GM12891 (cell line): ENCODE measurements at regions not wholly inside any gene's neighbourhood (a gene's known extent, or its start where the extent isn't known, plus 50 kb on each side); places are given as distances from the start of the nearest gene placed in this dataset.

Source experiments
- DNase-seq: peaks from one replicate; pipeline ENCODE4 v3.0.0; 2011; ENCODE audit warnings: low spot score; ENCODE audit not compliant: insufficient read length
- FAIRE-seq: peaks from 2 replicates; lab custom pipeline; 2011; peaks lifted over from hg19 to GRCh38; lab: Jason Lieb, UNC
- PAX5 ChIP-seq: IDR thresholded peaks from 2 replicates; pipeline ENCODE4 v1.6.1; 2011; ENCODE audit warnings: low read length, moderate library complexity, mild to moderate bottlenecking; ENCODE audit not compliant: insufficient read depth, severe bottlenecking
- POLR2A ChIP-seq: IDR thresholded peaks from 2 replicates; pipeline ENCODE4 v1.6.1; 2011; ENCODE audit warnings: low read depth, low read length, control low read depth
- POLR2AphosphoS5 ChIP-seq: IDR thresholded peaks from 2 replicates; pipeline ENCODE4 v1.6.1; 2011; ENCODE audit warnings: low read depth, low read length, control low read depth
- POU2F2 ChIP-seq: IDR thresholded peaks from 2 replicates; pipeline ENCODE4 v1.6.1; 2011; ENCODE audit warnings: low read depth, mild to moderate bottlenecking, control low read depth, low read length, moderate library complexity
- SPI1 ChIP-seq: IDR thresholded peaks from 2 replicates; pipeline ENCODE4 v1.6.1; 2011; ENCODE audit warnings: low read depth, low read length, control low read depth
- TAF1 ChIP-seq: IDR thresholded peaks from 2 replicates; pipeline ENCODE4 v1.6.1; 2011; ENCODE audit warnings: low read depth, low read length, control low read depth

GRCh38 chr5:124328201-124328600 is 418.2 kb downstream of the ZNF608 start:
- FAIRE-seq (no peak), DNase-seq (no peak)
- no peak for TF ChIP-seq SPI1
- TF ChIP-seq POLR2AphosphoS5, result no peak
- TF ChIP-seq PAX5, result no peak
- no peak for TF ChIP-seq TAF1
- TF ChIP-seq POLR2A, result no peak
- TF ChIP-seq POU2F2, result no peak

- DNase-seq (no peak), FAIRE-seq (no peak)
- no peak for TF ChIP-seq POLR2AphosphoS5
- no peak for TF ChIP-seq POLR2A
- no peak for TF ChIP-seq TAF1
- TF ChIP-seq PAX5, result no peak
- TF ChIP-seq POU2F2, result no peak
- TF ChIP-seq SPI1, result no peak
Observed at GRCh38 chr5:124318661-124319060, 427.8 kb downstream of the ZNF608 start.

- DNase-seq (no peak), FAIRE-seq (no peak)
- no peak for TF ChIP-seq TAF1
- TF ChIP-seq PAX5, result no peak
- TF ChIP-seq SPI1, result no peak
- no peak for TF ChIP-seq POLR2A
- no peak for TF ChIP-seq POU2F2
Observed at GRCh38 chr5:124317451-124317850, 429.0 kb downstream of the ZNF608 start.

- DNase-seq, result no peak
- FAIRE-seq, result no peak
- TF ChIP-seq POLR2A, result no peak
- no peak for TF ChIP-seq SPI1
- no peak for TF ChIP-seq TAF1
- no peak for TF ChIP-seq POU2F2
- no peak for TF ChIP-seq POLR2AphosphoS5
- no peak for TF ChIP-seq PAX5
Observed at GRCh38 chr5:124315741-124316415, 430.6 kb downstream of the ZNF608 start.

GRCh38 chr5:124310453-124310852 is 436.0 kb downstream of the ZNF608 start:
- no peak for FAIRE-seq
- TF ChIP-seq SPI1, result no peak
- no peak for TF ChIP-seq TAF1
- no peak for TF ChIP-seq POU2F2
- TF ChIP-seq POLR2AphosphoS5, result no peak
- TF ChIP-seq PAX5, result no peak
- TF ChIP-seq POLR2A, result no peak
- no peak for DNase-seq

GRCh38 chr5:124309241-124309980 is 437.0 kb downstream of the ZNF608 start:
- no peak for DNase-seq
- no peak for FAIRE-seq
- no peak for TF ChIP-seq POLR2AphosphoS5
- TF ChIP-seq TAF1, result no peak
- no peak for TF ChIP-seq POLR2A
- TF ChIP-seq SPI1, result no peak
- TF ChIP-seq POU2F2, result no peak
- no peak for TF ChIP-seq PAX5

GRCh38 chr5:124303366-124303765 is 443.1 kb downstream of the ZNF608 start:
- no peak for TF ChIP-seq POLR2AphosphoS5
- no peak for DNase-seq
- FAIRE-seq, result no peak

GRCh38 chr5:124302533-124302932 is 443.9 kb downstream of the ZNF608 start:
- DNase-seq (no peak), FAIRE-seq (no peak)

GRCh38 chr5:124301850-124302249 is 444.6 kb downstream of the ZNF608 start:
- TF ChIP-seq PAX5 (no peak), TAF1 (no peak), POLR2A (no peak), POU2F2 (no peak), SPI1 (no peak), POLR2AphosphoS5 (no peak)
- no peak for DNase-seq
- no peak for FAIRE-seq

More at GRCh38 chr5:124302533-124302932, 443.9 kb downstream of the ZNF608 start:
- TF ChIP-seq SPI1 (no peak), POLR2AphosphoS5 (no peak), PAX5 (no peak), POU2F2 (no peak), POLR2A (no peak), TAF1 (no peak)
